Tibial nerve (tissue), 4 donors: ENCODE measurements at regions not wholly inside any gene's neighbourhood (a gene's known extent, or its start where the extent isn't known, plus 50 kb on each side); places are given as distances from the start of the nearest gene placed in this dataset. TPM values are rescaled to one million over a fixed set of nuclear protein-coding genes. Genes with fewer than 3 reads are reported as not detected.

Source experiments
- DNase-seq, 2 donors: peaks; one replicate each; pipeline ENCODE4 v3.0.0-alpha.2; 2019; ENCODE audit warnings: low spot score in 2 of 2
- H3K27ac ChIP-seq, 4 donors: fragments of 200-600 bp; sonication (generic) in 3 of 4; one replicate each; pipeline ENCODE4 v1.5.1; 2017 to 2019; ENCODE audit warnings: mild to moderate bottlenecking in 1 of 4
- H3K27me3 ChIP-seq, 2 donors: fragments of 200-600 bp; sonication (generic) in 1 of 2; one replicate each; pipeline versions ENCODE4 v1.5.1 to v1.6.0; 2017 to 2019
- H3K36me3 ChIP-seq, 3 donors: fragments of 200-600 bp; sonication (generic); one replicate each; pipeline ENCODE4 v1.5.1; 2018 to 2019
- H3K4me1 ChIP-seq, 4 donors: fragments of 200-600 bp; sonication (generic) in 3 of 4; one replicate each; pipeline ENCODE4 v1.5.1; 2017 to 2019
- H3K4me3 ChIP-seq, 4 donors: fragments of 200-600 bp; sonication (generic) in 3 of 4; one replicate each; pipeline ENCODE4 v1.5.1; 2017 to 2019; ENCODE audit warnings: mild to moderate bottlenecking in 1 of 4, moderate library complexity in 1 of 4
- H3K9me3 ChIP-seq, 4 donors: fragments of 200-600 bp; sonication (generic) in 3 of 4; one replicate each; pipeline ENCODE4 v1.5.1; 2017 to 2019
- EP300 ChIP-seq, 2 donors: sonication (generic); formaldehyde crosslinking; IDR thresholded peaks; one replicate each; pipeline ENCODE4 v1.6.1; 2017; ENCODE audit warnings: antibody characterized with exemption in 2 of 2, mild to moderate bottlenecking in 1 of 2
- POLR2A ChIP-seq, 2 donors: fragments of 450-650 bp; IDR thresholded peaks; one replicate each; pipeline ENCODE4 v1.6.1; 2017; ENCODE audit warnings: antibody characterized with exemption in 2 of 2, mild to moderate bottlenecking in 2 of 2, moderate library complexity in 2 of 2
- WGBS, 2 donors: methylation state at CpG; one replicate each; pipeline ENCODE4 v1.1.5; 2018; 5-methylcytosine and 5-hydroxymethylcytosine counted together
- small RNA-seq: library from RNA; depleted of rRNA; stranded (forward); fragments of <200 nt; gene quantifications from one replicate; pipeline ENCODE3, GENCODE V24; 2016
- TF ChIP-seq, protein P1 (sequence below), 5 experiments: fragments of 200-600 bp in 3 of 5; fragments of 450-650 bp in 2 of 5; sonication (generic) in 3 of 5; IDR thresholded peaks; one replicate each; pipeline ENCODE4 v1.5.1; 2016 to 2019; ENCODE audit warnings: antibody characterized with exemption in 5 of 5, mild to moderate bottlenecking in 3 of 5, moderate library complexity in 2 of 5

DNA sequence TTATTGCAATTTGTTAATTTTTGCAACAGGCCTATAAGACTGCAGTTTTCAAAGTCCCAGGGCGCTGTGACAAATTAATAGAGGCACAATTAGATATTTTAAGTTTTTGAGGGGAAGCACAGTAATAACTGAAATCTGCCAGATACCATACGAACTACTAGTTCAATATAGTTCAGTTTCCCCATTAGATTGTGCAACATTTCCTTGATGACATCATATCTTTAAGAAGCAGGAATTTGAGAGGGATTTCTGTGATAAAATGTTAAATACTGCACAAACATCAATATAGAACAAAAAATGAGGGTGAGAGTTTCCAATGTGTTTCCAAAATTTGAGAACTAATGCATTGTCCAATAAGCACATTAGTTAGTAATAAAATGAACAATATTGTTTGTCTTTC is 56.7 kb upstream of the GRIN3A start:
- no peak for TF ChIP-seq POLR2A (IDR thresholded peaks at IDR 0.05)
- TF ChIP-seq, protein P1, sequence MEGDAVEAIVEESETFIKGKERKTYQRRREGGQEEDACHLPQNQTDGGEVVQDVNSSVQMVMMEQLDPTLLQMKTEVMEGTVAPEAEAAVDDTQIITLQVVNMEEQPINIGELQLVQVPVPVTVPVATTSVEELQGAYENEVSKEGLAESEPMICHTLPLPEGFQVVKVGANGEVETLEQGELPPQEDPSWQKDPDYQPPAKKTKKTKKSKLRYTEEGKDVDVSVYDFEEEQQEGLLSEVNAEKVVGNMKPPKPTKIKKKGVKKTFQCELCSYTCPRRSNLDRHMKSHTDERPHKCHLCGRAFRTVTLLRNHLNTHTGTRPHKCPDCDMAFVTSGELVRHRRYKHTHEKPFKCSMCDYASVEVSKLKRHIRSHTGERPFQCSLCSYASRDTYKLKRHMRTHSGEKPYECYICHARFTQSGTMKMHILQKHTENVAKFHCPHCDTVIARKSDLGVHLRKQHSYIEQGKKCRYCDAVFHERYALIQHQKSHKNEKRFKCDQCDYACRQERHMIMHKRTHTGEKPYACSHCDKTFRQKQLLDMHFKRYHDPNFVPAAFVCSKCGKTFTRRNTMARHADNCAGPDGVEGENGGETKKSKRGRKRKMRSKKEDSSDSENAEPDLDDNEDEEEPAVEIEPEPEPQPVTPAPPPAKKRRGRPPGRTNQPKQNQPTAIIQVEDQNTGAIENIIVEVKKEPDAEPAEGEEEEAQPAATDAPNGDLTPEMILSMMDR (IDR thresholded peaks at IDR 0.05), result no peak
- no peak for TF ChIP-seq EP300 (IDR thresholded peaks at IDR 0.05)
- no peak for DNase-seq
- Histone ChIP-seq H3K27ac (no peak overlapping the region), H3K27me3 (no peaks in the 10 kb centered on the region), H3K9me3 (no peaks in the 10 kb centered on the region), H3K4me3 (no peak overlapping the region), H3K4me1 (no peaks in the 10 kb centered on the region), H3K36me3 (no peaks in the 10 kb centered on the region)
- WGBS, 2 donors, result 73 to 77% methylated on average over 2 of the region's 2 CpGs

DNA sequence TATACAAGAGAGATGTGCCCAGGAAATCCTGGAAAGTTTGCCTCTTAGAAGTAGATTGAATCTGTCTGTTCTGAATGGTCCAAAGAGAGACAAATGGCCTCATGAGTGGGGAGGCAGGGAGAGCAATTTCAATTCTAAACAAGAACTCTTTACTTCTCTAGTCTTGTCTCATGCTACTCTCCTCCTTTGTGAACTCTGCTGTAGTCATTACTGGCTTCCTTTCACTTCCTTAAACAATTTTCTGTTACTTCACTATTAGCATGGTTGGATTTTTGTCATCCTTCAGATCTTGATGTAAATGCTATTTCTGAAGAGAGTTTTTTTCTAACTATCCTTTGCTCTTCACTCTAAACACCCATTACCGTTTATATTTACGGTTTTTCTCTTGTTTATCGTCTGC is 54.0 kb upstream of the GRIN3A start:
- Histone ChIP-seq H3K9me3 (no peaks in the 10 kb centered on the region), H3K4me3 (no peak overlapping the region), H3K27ac (no peak overlapping the region), H3K4me1 (no peaks in the 10 kb centered on the region), H3K36me3 (no peaks in the 10 kb centered on the region), H3K27me3 (no peaks in the 10 kb centered on the region)
- no peak for DNase-seq
- 82 to 88% methylated on average over 3 of the region's 3 CpGs for WGBS, 2 donors
- TF ChIP-seq, protein P1 (IDR thresholded peaks at IDR 0.05), result no peak

DNA sequence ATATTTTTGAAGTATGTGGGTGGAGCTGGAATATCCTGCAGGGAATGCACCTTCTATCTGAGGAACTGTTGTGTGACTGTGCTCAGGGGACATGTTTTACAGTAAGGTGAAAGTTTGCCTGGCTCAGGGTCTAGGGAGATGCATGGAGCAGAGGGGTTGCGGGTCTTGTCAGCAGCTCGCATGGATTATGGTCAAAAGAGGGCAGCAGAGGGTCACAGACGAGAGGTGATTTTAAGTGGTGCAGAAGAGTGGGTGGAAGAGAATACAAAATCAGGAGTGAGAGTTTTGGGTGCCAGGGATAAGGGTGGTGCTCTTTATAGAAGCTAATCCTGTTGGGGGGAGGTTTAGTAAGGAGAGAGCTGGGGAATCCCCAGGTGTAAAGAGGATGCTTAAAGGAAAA is 53.5 kb upstream of the GRIN3A start:
- no peaks in the 10 kb centered on the region for H3K27me3 ChIP-seq
- no peak for TF ChIP-seq POLR2A (IDR thresholded peaks at IDR 0.05)
- TF ChIP-seq, protein P1 (IDR thresholded peaks at IDR 0.05), result peak in 1 of 5 experiments; percentile 22
- 13 to 14% methylated on average over 3 of the region's 3 CpGs for WGBS, 2 donors

DNA sequence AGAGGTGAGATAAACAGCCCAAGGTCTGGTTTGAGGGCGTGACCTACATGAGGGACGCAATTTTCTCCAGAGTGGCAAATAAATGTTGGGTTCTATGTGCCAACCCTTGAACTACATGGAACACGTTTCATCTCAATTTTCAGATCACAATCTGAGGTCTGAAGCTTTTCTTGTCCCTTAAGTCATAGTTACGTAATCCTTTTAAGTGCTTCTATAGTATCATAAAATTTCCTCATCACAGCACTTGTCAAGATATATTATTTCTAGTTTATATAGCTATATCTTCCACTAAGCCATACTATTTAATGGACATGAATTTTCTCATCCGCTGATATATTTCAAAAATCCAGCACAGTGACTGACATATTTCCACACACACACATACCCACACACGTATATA is 53.1 kb upstream of the GRIN3A start:
- Histone ChIP-seq H3K4me1 (no peaks in the 10 kb centered on the region), H3K27ac (no peak overlapping the region), H3K27me3 (no peaks in the 10 kb centered on the region), H3K4me3 (no peak overlapping the region), H3K9me3 (no peaks in the 10 kb centered on the region), H3K36me3 (no peaks in the 10 kb centered on the region)
- TF ChIP-seq EP300 (IDR thresholded peaks at IDR 0.05) (no peak), POLR2A (IDR thresholded peaks at IDR 0.05) (no peak)
- TF ChIP-seq, protein P1 (IDR thresholded peaks at IDR 0.05), result no peak
- no peak for DNase-seq
- 73 to 78% methylated on average over 6 of the region's 6 CpGs for WGBS, 2 donors

More for the DNA sequence above, 53.5 kb upstream of the GRIN3A start:
- H3K36me3 ChIP-seq, result no peaks in the 10 kb centered on the region
- no peak overlapping the region for H3K4me3 ChIP-seq
- H3K4me1 ChIP-seq, result no peaks in the 10 kb centered on the region
- H3K9me3 ChIP-seq, result no peaks in the 10 kb centered on the region
- peak in 1 of 2 donors; percentile 33 for DNase-seq
- no peak overlapping the region for H3K27ac ChIP-seq

Small RNAs in the stretch of these regions (small RNA-seq; reads per million reads assigned to genes)
- gene RNU6-329P, result not detected
